GM12874 (cell line): ENCODE measurements at regions not wholly inside any gene's neighbourhood (a gene's known extent, or its start where the extent isn't known, plus 50 kb on each side); places are given as distances from the start of the nearest gene placed in this dataset.

ENCODE experiments used
- TF ChIP-seq, protein P1 (sequence below): IDR thresholded peaks from 2 replicates; pipeline ENCODE4 v1.5.1; 2011; ENCODE audit warnings: low read depth, mild to moderate bottlenecking, control low read depth, low read length, moderate library complexity; ENCODE audit not compliant: insufficient read depth

GRCh38 chr3:22615790-22616189, 587.3 kb upstream of the UBE2E2 start:
- TF ChIP-seq, protein P1, sequence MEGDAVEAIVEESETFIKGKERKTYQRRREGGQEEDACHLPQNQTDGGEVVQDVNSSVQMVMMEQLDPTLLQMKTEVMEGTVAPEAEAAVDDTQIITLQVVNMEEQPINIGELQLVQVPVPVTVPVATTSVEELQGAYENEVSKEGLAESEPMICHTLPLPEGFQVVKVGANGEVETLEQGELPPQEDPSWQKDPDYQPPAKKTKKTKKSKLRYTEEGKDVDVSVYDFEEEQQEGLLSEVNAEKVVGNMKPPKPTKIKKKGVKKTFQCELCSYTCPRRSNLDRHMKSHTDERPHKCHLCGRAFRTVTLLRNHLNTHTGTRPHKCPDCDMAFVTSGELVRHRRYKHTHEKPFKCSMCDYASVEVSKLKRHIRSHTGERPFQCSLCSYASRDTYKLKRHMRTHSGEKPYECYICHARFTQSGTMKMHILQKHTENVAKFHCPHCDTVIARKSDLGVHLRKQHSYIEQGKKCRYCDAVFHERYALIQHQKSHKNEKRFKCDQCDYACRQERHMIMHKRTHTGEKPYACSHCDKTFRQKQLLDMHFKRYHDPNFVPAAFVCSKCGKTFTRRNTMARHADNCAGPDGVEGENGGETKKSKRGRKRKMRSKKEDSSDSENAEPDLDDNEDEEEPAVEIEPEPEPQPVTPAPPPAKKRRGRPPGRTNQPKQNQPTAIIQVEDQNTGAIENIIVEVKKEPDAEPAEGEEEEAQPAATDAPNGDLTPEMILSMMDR: no peak

DNA sequence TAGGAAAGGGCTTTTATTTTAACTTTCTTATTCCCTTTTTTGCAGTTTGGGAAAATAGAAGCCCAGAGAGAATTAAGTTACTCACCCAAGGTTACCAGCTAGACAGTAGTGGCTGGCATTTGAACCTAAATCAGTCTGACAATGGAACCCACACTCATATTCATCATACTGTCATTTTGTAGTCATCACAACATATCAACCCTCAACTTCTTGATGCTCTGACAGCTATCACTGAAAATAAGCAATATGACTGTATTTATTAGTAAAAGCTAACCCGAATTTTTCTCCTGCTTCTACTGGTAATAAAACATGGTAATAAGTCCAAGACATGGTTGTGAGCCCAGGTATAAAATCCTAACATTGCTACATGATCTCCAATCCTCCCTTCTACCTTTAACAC, 585.8 kb upstream of the UBE2E2 start:
- TF ChIP-seq, protein P1: no peak

- TF ChIP-seq, protein P1: no peak
Measured at GRCh38 chr3:22620498-22620897, 582.6 kb upstream of the UBE2E2 start.

DNA sequence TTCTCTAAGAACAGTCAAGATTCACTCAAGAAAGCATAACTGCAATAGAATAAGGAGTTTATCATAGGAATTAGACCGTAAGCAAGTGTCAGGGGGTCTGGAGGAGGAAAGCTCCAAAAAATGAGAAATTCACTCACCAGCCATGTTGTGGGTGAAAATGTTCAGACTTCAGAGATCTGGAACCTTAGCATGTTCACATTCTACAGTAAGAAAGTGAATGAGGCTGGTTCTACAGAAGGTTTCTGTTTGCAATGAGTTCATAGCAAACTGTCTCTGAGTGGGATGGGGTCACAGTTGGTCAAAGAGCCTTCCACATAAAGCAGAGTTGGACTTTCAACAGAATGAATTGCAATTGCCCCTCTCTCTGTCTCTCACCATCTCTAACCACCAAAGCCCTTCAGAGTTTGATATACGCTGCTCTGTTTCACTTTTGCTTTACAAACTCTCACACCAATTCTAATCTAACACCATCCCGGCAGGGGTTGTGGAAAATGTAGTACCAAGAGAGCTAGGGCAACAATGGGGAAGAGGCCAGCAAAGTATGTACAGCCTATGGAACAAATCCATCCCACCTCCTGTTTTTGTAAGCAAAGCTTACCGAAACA, 581.8 kb upstream of the UBE2E2 start:
- TF ChIP-seq, protein P1: no peak

DNA sequence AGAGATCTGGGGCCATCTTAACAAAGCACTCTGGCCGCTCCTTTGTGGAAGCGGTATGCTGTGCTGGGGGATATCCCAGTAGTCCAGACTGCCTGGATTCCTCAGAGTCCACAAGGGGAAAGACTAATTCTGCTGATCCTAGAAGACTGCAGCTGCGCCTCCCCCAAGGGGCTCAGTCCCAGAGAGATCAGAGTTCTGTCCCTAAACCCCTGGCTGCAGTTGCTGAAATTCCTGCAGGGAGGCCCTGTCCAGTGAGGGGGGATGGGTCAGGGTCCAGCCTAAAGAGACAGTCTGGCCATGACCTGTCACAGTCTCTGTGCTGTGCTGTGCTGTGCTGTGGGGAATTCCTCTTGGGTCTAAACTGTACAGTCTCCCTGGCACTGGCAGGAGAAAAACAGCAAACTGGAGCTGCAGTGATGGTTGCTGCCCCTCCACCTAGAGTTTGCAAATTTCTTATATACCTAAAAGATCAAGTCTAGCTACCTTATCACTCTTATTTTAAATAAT, 575.1 kb upstream of the UBE2E2 start:
- TF ChIP-seq, protein P1: no peak

GRCh38 chr3:22632536-22632935, 570.6 kb upstream of the UBE2E2 start:
- TF ChIP-seq, protein P1: no peak

DNA sequence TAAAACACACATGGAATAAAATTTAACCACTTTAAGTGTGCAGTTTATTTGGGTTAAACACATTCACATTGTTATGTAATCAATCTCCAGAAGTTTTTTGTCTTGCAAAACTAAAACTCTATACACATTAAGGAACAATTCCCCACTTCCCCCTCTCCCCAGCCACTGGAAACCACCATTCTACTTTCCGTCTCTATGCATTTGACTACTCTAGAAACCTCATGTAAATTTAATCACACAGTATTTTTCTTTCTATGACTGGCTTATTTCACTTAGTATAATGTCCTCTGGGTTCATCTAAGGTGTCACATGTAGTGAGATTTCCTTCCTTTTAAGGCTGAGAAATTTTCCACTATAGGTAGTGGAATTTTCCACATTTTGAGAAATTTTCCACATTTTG, 568.7 kb upstream of the UBE2E2 start:
- TF ChIP-seq, protein P1: no peak
